Sigmoid colon (tissue), 6 donors: ENCODE measurements at regions not wholly inside any gene's neighbourhood (a gene's known extent, or its start where the extent isn't known, plus 50 kb on each side); places are given as distances from the start of the nearest gene placed in this dataset.

ENCODE experiments used
- DNase-seq: peaks from one replicate; pipeline ENCODE4 v3.0.0-alpha.2; 2019
- H3K27ac ChIP-seq, 4 donors: fragments of 200-600 bp; sonication (generic); one replicate each; pipeline ENCODE4 v1.5.1; 2016 to 2019; ENCODE audit warnings: mild to moderate bottlenecking in 1 of 4
- H3K27me3 ChIP-seq, 3 donors: fragments of 200-600 bp; sonication (generic); one replicate each; pipeline ENCODE4 v1.5.1; 2019; ENCODE audit warnings: mild to moderate bottlenecking in 1 of 3
- H3K36me3 ChIP-seq, 4 donors: fragments of 200-600 bp; sonication (generic); one replicate each; pipeline ENCODE4 v1.5.1; 2016 to 2019
- H3K4me1 ChIP-seq, 4 donors: fragments of 200-600 bp; sonication (generic); one replicate each; pipeline ENCODE4 v1.5.1; 2017 to 2019
- H3K4me3 ChIP-seq, 4 donors: fragments of 200-600 bp; sonication (generic); one replicate each; pipeline ENCODE4 v1.5.1; 2017 to 2019; ENCODE audit warnings: mild to moderate bottlenecking in 2 of 4, moderate library complexity in 1 of 4
- H3K9me3 ChIP-seq, 4 donors: fragments of 200-600 bp in 3 of 4; sonication (generic) in 3 of 4; one replicate each; pipeline versions ENCODE4 v1.5.1 to v1.6.1; 2013 to 2019
- CTCF ChIP-seq, 4 experiments: fragments of 450-650 bp in 3 of 4; fragments of 200-600 bp in 1 of 4; IDR thresholded peaks; one replicate each; pipeline ENCODE4 v1.5.1; 2016 to 2019; ENCODE audit warnings: antibody characterized with exemption in 4 of 4, mild to moderate bottlenecking in 3 of 4, moderate library complexity in 2 of 4
- EP300 ChIP-seq, 4 donors: sonication (generic); formaldehyde crosslinking; IDR thresholded peaks; one replicate each; pipeline ENCODE4 v1.6.1; 2017; ENCODE audit warnings: antibody characterized with exemption in 4 of 4
- POLR2A ChIP-seq, 2 donors: fragments of 450-650 bp; IDR thresholded peaks; one replicate each; pipeline ENCODE4 v1.6.1; 2016; ENCODE audit warnings: antibody characterized with exemption in 2 of 2, mild to moderate bottlenecking in 2 of 2, moderate library complexity in 2 of 2
- POLR2AphosphoS5 ChIP-seq, 4 donors: sonication (generic); formaldehyde crosslinking; IDR thresholded peaks; one replicate each; pipeline ENCODE4 v1.6.1; 2017; ENCODE audit warnings: antibody characterized with exemption in 4 of 4
- WGBS, 2 donors: extraction: QIAGEN DNeasy Blood & Tissue Kit; methylation state at CpG; one replicate each; pipeline ENCODE4 v1.1.7; 2013; 5-methylcytosine and 5-hydroxymethylcytosine counted together
- intact Hi-C: fragments of 100-400 bp; cut with DNase I; formaldehyde crosslinking; loops from one replicate; pipeline ENCODE4 v1.15.1; 2023
- donor health status: healthy with polysubstance abuse.
- donor health status: healthy.

- WGBS, 2 donors = 80 to 87% methylated on average over 8 of the region's 8 CpGs
- no peak overlapping the region for H3K27ac ChIP-seq
- H3K27me3 ChIP-seq = no peaks in the 10 kb centered on the region
- H3K4me3 ChIP-seq = no peak overlapping the region
- no peaks in the 10 kb centered on the region for H3K9me3 ChIP-seq
- no peak for TF ChIP-seq EP300 (IDR thresholded peaks at IDR 0.05)
- no peak for TF ChIP-seq CTCF (IDR thresholded peaks at IDR 0.05)
- no peak for TF ChIP-seq POLR2AphosphoS5 (IDR thresholded peaks at IDR 0.05)
- TF ChIP-seq POLR2A (IDR thresholded peaks at IDR 0.05) = no peak
- no peaks in the 10 kb centered on the region for H3K36me3 ChIP-seq
- no peak for DNase-seq
- peaks cover 0 to 11% (median 8%) of the 10 kb centered on the region in 4 donors for H3K4me1 ChIP-seq
- intact Hi-C loops = no loop called here
Observed at GRCh38 chr15:93178371-93178770, 89.4 kb upstream of the RGMA start.

DNA sequence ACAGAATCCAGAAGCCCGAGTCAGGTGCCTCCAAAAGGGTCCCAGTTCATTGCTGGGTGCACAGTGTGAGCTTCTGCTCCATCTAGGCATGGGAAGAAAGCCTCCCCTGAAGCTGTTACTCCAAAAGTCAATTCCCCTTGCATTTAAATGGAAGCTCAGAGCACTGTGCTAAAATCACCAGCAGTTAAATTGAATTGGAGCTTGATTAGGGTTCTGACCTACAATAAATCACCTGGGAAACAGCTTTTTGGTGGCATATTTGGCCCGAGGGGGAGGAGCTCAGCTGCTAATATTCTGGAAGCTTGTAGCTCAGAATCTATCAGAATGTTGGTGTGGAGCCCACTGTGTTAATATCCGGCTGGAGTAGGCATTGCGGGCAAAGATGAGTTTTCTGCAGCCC lies 87.1 kb upstream of the RGMA start:
- no peak overlapping the region for H3K4me3 ChIP-seq
- WGBS, 2 donors = 68 to 81% methylated on average over 4 of the region's 4 CpGs
- intact Hi-C loops = no loop called here

GRCh38 chr15:93174836-93175235 lies 85.8 kb upstream of the RGMA start:
- TF ChIP-seq POLR2A (IDR thresholded peaks at IDR 0.05) (no peak), POLR2AphosphoS5 (IDR thresholded peaks at IDR 0.05) (no peak), CTCF (IDR thresholded peaks at IDR 0.05) (no peak), EP300 (IDR thresholded peaks at IDR 0.05) (no peak)
- Histone ChIP-seq H3K4me1 (peaks cover 0 to 11% (median 8%) of the 10 kb centered on the region in 4 donors), H3K36me3 (no peaks in the 10 kb centered on the region), H3K27ac (no peak overlapping the region), H3K27me3 (no peaks in the 10 kb centered on the region), H3K9me3 (no peaks in the 10 kb centered on the region), H3K4me3 (no peak overlapping the region)
- intact Hi-C loops = no loop called here
- DNase-seq = no peak
- WGBS, 2 donors = 64 to 77% methylated on average over 2 of the region's 2 CpGs

More for the DNA sequence above, 87.1 kb upstream of the RGMA start:
- TF ChIP-seq POLR2A (IDR thresholded peaks at IDR 0.05) (no peak), CTCF (IDR thresholded peaks at IDR 0.05) (no peak), POLR2AphosphoS5 (IDR thresholded peaks at IDR 0.05) (no peak), EP300 (IDR thresholded peaks at IDR 0.05) (no peak)
- Histone ChIP-seq H3K9me3 (no peaks in the 10 kb centered on the region), H3K27me3 (no peaks in the 10 kb centered on the region), H3K36me3 (no peaks in the 10 kb centered on the region), H3K27ac (no peak overlapping the region), H3K4me1 (peaks cover 0 to 11% (median 8%) of the 10 kb centered on the region in 4 donors)
- DNase-seq = no peak

DNA sequence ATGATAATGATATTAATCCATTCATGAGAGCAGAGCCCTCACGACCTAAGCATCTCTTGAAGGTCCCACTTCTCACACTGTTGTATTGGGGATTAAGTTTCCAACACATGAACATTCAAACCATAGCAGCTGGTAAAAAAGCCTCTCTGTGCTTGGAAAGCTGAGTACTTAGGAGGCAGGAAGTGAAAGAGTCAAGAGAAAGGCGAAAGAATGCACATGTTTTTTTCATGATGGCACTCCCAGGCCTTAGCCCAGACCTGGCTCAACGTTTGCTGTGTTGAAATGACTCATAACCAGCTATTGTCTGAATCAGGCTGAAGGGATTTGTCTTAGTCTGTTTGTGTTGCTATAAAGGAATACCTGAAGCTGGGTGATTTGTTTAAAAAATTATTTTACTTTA lies 84.4 kb upstream of the RGMA start:
- 53 to 65% methylated on average over 3 of the region's 3 CpGs for WGBS, 2 donors
- no peak for DNase-seq
- intact Hi-C loops = no loop called here
- no peak for TF ChIP-seq CTCF (IDR thresholded peaks at IDR 0.05)
- no peak for TF ChIP-seq EP300 (IDR thresholded peaks at IDR 0.05)
- no peak for TF ChIP-seq POLR2A (IDR thresholded peaks at IDR 0.05)
- no peak for TF ChIP-seq POLR2AphosphoS5 (IDR thresholded peaks at IDR 0.05)
- no peaks in the 10 kb centered on the region for H3K9me3 ChIP-seq
- H3K4me3 ChIP-seq = no peak overlapping the region
- no peaks in the 10 kb centered on the region for H3K36me3 ChIP-seq
- peaks cover 0 to under 1% (median under 1%) of the 10 kb centered on the region in 4 donors for H3K4me1 ChIP-seq
- H3K27me3 ChIP-seq = no peaks in the 10 kb centered on the region
- H3K27ac ChIP-seq = no peak overlapping the region

DNA sequence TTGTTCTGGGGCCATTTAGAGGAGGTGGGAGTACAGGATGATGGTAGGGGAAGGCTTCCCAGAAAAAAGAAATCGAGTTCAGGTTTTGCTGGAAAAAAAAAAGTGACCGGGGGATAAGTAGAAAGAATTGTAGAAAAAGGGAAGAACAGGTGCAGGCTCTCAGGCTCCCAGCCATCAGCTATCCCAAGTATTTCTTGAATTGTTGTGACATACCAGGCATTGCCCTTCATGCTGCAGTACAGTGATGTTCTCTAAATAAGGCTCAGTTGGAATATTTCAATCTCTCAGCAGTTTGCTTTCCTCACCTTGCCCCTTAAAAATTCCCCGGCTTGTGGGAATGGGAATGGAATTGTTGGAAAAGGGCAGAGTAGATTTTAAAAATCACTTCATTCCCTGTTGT lies 82.5 kb upstream of the RGMA start:
- TF ChIP-seq EP300 (IDR thresholded peaks at IDR 0.05) (no peak), POLR2AphosphoS5 (IDR thresholded peaks at IDR 0.05) (no peak), POLR2A (IDR thresholded peaks at IDR 0.05) (no peak), CTCF (IDR thresholded peaks at IDR 0.05) (no peak)
- no peak for DNase-seq
- Histone ChIP-seq H3K4me1 (no peaks in the 10 kb centered on the region), H3K27ac (no peak overlapping the region), H3K36me3 (no peaks in the 10 kb centered on the region), H3K27me3 (no peaks in the 10 kb centered on the region), H3K4me3 (no peak overlapping the region), H3K9me3 (no peaks in the 10 kb centered on the region)
- intact Hi-C loops = no loop called here
- WGBS, 2 donors = 70 to 78% methylated on average over 3 of the region's 3 CpGs
